Activated T-helper 1 cell treated with anti-CD3 and anti-CD28 coated beads, Interleukin-2, amount 50 U/mL, for 16 hours (primary cell): ENCODE measurements at regions not wholly inside any gene's neighbourhood (a gene's known extent, or its start where the extent isn't known, plus 50 kb on each side); places are given as distances from the start of the nearest gene placed in this dataset.

Experiments used
- DNase-seq, 2 donors: peaks; one replicate each; pipeline ENCODE4 v3.0.0-alpha.2; 2020; ENCODE audit warnings: low read depth in 1 of 2, low spot score in 1 of 2

DNA sequence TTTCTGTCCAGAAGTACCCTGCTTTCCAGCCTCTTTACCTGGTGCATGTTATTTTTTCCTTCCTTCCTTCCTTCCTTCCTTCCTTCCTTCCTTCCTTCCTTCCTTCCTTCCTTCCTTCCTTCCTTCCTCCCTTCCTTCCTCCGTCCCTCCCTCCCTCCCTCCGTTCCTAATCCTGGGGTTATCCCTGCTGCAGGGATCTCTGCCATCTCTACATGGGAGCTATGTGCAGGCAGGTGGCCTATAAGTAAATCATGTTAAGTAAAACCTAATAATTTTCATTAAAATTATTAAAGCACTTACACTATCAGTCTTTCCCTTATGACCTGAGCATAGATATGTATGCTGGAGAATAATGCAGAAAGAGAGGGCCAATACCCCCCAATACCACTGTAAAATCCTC lies 351.9 kb downstream of the ZSWIM6 start:
- DNase-seq: no peak

DNA sequence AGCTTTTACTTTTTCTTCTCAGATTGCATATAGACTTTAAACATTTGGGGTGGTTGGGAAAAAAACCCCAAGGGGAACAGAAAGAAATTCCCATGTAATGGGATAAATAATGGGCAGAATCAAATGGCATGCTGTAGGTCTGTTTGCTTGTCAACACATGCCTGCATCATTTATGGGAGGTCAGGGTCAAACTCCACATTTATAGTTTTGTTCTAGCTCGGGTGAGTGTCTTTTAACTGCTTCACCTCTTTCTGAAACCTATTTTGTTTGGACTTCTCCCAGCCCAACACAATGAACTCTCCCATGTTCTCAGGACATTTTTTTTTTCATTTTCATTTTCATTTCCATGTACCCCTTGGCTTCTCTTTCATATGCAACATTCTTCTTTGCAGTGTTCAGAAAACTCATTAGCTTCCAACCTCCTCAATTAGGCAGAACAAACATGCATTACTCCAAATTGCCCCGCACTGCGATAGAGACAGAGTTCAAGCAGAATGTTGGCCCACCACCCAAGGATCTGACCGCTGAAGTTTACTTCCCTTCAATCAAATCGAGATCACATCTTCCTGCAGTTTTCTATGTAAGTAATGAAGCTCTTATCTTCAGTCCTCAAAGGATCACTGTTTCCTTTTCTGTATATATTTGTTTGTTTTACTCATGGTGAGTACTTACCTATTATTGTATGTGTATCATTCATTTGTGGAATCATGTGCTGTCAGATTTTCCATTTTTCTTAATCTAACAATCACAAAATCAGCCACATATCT lies 354.6 kb downstream of the ZSWIM6 start:
- no peak for DNase-seq

GRCh38 chr5:61687371-61687770 lies 355.3 kb downstream of the ZSWIM6 start:
- DNase-seq: no peak

DNA sequence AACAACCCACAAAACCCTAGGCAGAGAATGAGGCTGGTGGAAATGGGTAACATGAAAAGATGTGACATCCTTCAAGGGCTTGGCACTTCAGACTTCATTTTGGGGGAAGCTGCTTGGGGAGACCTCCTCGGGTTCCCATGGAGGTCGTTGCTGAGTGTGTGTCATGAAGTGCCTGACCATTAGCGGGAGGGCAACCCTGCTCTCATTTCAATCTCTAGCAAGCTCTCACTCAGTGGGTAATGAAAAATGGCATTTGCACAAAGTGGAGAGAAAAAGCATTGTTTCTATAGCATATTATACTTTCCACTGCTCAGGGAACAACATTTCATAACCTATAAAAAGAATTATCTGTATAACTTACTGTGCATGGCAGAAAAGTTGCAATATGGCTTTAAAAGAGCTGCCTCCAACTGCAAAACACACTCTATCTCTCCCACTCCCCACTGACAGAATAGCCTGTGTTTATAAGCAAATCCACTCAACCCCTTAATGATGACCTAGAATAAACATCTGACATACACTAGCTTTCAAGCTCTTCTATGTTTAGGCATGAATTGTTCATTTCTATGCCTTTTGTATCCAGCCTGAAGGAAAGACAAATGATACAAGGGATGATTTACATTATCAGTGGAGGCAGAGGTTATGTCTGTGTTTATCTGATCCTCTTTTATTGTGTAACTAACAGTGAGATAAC lies 357.2 kb downstream of the ZSWIM6 start:
- no peak for DNase-seq

DNA sequence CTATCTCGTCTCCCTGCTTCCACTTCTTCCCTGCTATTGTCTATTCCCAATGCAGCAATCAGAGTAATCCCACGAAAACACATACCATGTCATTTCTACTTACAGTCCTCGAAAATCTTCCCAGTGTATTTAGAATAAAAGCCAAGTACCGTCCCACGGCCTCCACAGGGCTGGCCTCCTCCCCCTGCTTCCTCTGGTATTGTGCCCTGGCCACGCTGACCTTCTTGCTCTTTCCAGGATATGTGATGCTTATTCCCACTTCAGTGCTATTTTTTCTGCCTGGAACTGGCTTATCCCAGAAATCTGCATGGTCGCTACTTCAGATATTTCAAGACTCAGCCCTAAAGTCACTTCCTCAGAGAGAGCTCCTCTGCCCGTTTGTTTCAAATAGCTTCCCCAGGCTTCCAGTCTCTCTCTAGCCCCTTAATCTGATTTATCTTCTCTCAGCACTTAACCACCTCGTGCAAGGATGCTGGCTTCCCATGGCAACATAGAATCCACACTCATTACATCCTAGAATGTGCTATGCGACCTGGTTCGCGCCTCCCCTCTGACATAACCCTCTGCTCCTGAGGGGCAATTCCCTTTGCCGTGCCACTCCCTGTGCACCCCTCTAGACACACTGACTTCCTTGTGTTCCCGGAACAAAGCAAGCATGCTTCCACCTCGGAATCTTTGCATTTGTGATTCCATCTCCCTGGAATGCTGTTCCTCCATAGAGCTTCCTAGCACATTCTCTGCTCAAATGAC lies 365.9 kb downstream of the ZSWIM6 start:
- no peak for DNase-seq

DNA sequence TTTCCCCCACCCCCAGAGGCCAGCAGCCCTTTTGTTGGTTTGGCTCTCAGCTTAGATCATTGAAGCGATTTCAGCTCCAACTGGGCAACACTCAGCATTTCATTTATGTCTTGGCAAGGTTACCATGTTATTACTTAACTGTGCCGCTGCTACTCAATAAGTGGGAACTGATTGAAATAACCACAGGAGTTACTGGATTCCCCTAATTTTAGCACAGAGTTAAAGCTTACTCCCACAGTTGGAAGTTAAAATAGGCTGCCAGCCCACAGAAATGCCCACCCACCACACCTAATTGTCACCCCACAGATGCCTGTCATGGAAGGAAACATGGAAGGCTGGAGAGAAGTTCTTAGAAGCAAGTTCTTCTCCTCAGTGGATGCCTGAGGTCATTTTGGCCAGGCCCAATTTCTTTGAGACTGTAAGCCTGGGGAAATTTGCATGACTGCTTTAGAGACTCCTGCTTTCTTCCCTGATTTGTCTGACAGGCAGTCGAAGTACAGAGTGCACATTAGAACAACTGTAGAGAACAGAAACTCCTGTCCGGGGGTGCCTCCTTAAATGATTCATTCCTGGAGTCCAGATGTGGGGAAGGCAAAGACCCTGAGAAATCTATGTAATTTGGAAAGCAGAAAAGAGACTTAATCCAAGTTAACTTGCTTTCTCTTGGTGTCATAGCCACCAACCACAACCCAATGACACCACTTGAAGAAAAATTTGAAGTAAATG lies 370.0 kb downstream of the ZSWIM6 start:
- DNase-seq: no peak

- DNase-seq: no peak
Observed at GRCh38 chr5:61702784-61703183, 370.7 kb downstream of the ZSWIM6 start.

DNA sequence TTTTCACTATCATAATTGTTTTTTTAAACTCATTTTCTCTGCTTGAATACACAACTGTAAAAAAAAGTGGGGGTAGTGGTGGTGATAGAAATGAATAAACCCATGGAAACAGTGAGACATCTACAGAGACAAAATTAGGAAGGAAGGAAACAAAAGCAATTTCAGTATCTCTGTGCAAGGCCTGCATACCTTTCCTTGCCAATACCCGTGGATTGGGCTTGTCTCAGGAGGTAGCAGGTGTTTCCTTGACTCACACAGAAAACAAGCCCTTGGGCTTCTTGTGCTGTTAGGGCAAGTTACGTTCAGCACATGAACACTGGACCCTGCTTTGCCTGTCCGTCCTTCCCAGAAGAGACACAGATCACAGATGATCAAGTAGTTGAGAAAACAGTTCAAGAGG lies 372.2 kb downstream of the ZSWIM6 start:
- no peak for DNase-seq

- no peak for DNase-seq
Observed at GRCh38 chr5:61706751-61707150, 374.7 kb downstream of the ZSWIM6 start.

- DNase-seq: no peak
Observed at GRCh38 chr5:61719124-61719523, 387.1 kb downstream of the ZSWIM6 start.

- no peak for DNase-seq
Observed at GRCh38 chr5:61720829-61721228, 388.8 kb downstream of the ZSWIM6 start.

DNA sequence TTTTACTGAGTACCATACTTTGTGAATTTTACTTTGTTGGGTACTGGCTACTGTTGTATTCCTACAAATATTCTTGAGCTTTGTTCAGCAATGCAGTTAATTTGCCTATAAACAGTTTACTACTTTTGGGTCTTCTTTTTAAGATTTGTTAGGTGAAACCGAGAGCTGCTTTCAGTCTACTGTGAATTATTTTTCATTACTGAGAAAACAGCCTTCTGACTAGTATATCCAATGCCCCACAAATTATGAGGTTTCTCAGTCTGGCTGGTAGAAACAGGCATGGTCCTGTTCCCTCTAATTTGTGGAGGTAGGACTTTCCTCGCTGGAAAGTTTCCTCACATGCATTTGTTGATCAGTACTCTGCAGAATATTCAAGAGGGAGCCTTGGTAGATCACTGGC lies 392.0 kb downstream of the ZSWIM6 start:
- no peak for DNase-seq

- no peak for DNase-seq
Observed at GRCh38 chr5:61728287-61728686, 396.2 kb downstream of the ZSWIM6 start.

GRCh38 chr5:61730866-61731265 lies 398.8 kb downstream of the ZSWIM6 start:
- no peak for DNase-seq

- no peak for DNase-seq
Observed at GRCh38 chr5:61731267-61731945, 399.3 kb downstream of the ZSWIM6 start.

DNA sequence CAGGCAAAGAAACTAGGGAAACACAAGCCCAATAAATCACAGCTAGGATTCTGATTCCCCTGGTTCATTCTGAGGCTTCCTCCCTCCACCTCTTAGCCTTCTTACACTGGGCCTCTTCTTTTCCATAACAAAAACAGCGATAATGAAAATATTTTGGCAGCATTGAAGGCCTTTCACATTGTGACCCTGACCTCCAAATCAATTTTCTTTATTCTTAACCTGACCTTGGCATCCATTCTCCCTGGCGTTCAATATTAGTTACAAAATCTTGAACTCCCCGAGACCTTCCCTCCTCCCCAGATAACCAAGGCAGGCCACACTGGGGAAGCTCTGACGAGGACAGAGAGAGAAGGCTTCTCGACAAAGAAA lies 399.9 kb downstream of the ZSWIM6 start:
- no peak for DNase-seq

GRCh38 chr5:61732369-61732768 lies 400.3 kb downstream of the ZSWIM6 start:
- no peak for DNase-seq

DNA sequence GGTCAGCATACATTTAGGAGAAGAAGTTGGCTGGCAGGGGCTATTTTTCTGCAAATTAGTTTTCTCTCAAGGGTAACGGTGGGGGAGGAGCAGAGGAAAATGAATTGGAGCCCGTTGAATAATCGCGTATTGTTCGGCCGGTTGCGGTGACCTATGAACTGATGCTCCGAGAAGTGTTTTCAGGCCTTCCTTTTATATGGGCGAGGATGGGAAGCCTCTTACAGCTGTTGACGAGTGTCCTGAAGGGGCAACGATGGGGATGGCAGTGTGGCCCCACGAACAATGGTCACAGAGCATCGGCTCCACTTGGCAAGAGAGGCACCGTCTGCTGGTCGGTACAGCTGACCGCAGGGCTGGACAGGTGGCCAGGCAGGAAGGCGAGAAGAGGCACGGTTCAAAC lies 400.7 kb downstream of the ZSWIM6 start:
- no peak for DNase-seq

- no peak for DNase-seq
Observed at GRCh38 chr5:61734001-61734400, 401.9 kb downstream of the ZSWIM6 start.

DNA sequence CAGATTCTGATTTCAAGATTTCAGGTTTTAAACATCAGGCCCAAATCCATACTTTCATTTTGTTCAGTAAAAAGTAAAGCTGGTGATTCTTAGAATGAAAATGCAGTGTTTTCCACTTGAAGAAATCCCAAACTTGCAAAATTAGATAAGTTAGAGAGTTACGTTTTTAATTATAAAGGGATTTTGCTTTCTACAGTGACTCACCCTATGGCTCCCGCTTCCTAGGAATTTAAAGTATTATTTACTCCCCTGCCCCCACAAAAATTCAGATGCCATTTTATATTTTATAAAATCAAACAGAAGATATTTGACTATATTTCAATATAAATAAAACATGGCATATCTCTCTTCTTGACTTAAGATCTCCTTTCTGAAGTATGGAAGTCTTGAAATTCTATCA lies 402.9 kb downstream of the ZSWIM6 start:
- no peak for DNase-seq

- no peak for DNase-seq
Observed at GRCh38 chr5:61735531-61735930, 403.5 kb downstream of the ZSWIM6 start.
